Femur (tissue), 1 donor: ENCODE measurements at regions not wholly inside any gene's neighbourhood (a gene's known extent, or its start where the extent isn't known, plus 50 kb on each side); places are given as distances from the start of the nearest gene placed in this dataset.
"Not testable (repeated sequence)": the region's sequence is repeated elsewhere in the genome, so short reads cannot be mapped to it uniquely, and the experiment has no call there.

Experiments
- DNase-seq: peaks from one replicate; pipeline ENCODE4 v3.0.0-alpha.2; 2017

DNA sequence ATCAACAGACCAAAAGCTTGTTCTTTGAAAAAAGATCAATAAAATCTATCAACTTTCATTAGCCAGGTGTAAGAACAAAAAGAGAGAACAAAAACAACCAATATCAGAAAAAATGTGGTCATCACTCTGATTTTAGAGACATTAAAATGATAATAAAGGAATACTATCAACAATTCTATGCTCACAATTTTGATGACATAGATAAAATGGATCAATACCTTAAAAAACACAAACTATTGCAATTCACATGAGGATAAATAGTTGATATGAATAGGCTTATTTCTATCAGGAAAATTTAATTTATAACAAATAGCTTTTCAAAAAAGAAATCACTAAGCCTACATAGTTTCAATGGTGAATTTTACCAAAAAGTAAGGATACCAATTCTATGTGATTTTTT, 809.4 kb upstream of the EYS start:
- DNase-seq, result no peak

DNA sequence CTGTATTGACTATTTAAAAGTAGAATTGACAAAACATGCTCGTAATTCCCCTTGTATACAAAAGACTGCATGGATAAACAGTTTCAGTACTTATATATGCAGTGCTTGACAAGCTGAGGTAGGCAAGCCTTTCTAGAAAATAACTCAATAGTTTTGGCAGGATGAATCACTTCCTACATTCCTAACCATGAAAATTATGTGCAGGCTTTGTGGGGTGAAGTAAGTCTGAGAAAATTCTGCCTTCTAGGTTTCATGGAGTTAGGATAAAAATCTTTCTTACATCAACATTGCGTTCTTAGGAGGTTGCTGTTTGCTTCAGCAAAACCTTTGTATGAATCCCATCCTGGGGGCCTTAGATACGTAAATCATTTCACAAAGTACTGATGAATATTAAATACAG, 801.4 kb upstream of the EYS start:
- DNase-seq, result no peak

DNA sequence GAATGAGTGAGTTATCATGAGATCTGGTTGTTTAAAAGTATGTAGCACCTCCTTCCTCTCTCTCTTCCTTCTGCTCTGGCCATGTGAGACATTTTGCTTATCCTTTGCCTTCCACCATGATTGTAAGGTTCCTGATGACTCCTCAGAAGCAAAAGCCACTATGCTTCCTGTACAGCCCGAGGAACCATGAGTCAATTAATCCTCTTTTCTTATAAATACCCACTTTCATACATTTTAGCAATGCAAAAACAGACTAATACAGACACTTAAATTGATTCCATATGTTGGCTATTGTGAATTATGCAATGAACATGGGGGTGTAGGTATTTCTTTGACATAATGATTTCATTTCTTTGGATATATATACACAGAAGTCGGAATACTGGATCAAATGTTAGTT, 792.8 kb upstream of the EYS start:
- no peak for DNase-seq

DNA sequence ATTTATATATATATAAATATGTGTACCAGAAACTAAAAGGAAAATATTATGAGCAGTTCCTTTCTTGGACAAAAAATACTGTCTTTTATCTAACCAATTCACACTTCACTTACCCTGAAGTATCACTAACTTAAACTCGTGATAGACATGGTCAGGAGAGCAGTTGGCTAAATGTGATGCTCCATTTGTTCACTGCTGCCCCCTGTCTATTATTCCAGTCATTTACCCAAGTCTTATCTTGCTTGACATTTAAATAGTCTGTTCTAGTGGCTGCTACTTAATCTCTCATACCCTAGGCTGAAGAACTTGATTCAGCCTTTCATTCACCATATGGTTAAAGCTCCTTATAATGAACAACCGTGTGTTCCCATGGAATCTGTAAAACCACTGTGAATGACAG, 789.6 kb upstream of the EYS start:
- no peak for DNase-seq

DNA sequence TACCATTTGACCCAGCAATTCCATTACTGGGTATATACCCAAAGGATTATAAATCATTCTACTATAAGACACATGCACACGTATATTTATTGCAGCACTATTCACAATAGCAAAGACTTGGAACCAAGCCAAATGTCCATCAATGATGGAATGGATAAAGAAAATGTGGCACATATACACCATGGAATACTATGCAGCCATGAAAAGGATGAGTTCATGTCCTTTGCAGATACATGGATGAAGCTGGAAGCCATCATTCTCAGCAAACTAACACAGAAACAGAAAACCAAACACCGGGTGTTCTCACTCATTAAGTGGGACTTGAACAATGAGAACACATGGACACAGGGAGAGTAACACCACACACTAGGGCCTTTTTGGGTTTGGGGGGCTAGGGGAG, 787.6 kb upstream of the EYS start:
- not testable (repeated sequence) for DNase-seq

DNA sequence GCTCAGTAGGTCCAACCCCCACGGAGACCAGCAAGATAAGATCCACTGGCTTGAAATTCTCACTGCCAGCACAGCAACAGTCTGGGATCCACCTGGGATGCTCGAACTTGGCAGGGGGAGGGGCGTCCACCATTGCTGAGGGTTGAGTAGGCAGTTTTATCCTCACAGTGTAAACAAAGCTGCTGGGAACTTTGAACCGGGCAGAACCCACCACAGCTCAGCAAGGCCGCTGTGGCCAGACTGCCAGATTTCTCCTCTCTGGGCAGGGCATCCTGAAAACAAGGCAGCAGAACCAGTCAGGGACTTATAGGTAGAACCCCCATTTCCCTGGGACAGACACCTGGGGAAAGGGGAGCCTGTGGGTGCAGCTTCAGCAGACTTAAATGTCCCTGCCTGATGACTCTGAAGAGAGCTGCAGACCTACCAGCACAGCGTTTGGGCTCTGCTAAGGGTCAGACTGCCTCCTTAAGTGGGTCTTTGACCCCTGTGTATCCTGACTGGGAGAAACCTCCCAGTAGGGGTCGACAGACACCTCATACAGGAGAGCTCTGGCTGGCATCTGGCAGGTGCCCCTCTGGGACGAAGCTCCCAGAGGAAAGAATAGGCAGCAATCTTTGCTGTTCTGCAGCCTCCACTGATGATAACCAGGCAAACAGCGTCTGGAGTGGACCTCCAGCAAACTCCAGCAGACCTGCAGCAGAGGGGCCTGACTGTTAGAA, 782.4 kb upstream of the EYS start:
- DNase-seq, result no peak

DNA sequence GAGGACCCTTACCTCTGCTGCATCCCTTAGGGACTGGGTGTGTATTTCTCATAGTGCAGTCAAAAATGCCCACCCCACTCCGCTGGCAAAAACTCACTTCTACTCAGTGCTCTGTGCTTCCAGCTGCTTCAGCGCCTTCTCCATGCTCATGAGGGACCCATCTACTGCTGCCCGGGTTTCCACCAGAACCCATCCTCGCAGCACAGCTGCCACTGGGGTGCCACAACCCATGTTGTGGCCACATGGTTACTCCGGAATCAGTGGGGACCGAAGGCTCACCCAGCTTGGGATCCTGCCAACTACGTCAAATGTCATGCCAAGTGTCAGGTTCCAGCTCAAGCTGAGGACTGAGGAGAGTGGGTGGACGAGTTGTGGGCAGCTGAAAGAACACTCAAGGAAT, 774.2 kb upstream of the EYS start:
- no peak for DNase-seq

DNA sequence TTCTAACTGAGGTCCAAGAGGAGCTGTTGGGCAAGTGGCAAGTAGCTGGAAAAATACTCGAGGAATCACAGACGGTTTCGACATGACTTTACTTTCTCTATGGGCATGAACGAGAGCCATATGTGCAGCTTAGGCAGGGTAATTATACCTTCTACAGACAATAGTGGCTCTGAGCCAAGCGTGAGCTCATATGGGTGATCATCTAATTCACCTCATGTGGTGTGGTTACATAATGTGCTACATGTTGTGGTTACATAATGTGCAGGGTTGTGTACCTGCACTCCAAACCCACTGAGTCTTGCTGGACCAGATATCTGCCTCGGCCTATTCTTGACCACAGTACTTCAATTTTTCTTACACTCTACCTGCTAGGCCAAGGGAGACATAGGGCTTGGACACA, 771.7 kb upstream of the EYS start:
- DNase-seq, result no peak

DNA sequence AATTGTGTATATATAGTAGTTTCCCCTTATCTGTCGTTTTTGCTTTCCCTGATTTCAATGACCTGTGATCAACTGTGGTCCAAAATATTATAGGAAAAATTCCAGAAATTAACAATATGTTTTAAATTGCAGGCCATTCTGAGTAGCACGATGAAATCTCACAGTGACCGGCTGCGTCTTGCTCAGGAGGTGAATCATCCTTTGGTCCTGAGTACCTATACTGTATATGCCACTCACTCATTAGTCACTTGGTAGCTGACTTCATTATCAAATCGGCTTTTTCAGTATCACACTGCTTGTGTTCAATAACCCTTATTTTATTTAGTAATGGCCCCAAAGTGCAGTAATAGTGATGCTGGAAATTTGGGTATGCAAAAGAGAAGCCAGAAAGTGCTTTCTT, 728.3 kb upstream of the EYS start:
- no peak for DNase-seq

DNA sequence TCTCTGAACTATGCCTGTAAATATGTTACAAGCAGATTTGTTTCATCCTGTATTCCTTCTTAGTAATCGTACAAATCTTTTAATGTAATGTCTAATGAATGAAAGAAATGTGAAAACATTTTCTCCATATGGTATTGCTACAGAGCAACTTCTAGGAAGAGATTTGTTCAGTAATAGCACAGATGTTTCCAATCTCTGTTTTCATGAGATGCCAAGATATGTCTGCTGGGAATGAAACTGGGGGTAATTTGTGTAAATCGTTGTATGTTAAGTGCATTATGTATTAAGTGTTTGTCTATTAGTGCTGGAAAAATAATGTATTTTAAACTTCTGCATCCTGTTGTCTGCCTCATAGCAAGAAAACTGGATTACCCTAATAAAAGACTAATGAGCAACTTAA, 722.2 kb upstream of the EYS start:
- no peak for DNase-seq

DNA sequence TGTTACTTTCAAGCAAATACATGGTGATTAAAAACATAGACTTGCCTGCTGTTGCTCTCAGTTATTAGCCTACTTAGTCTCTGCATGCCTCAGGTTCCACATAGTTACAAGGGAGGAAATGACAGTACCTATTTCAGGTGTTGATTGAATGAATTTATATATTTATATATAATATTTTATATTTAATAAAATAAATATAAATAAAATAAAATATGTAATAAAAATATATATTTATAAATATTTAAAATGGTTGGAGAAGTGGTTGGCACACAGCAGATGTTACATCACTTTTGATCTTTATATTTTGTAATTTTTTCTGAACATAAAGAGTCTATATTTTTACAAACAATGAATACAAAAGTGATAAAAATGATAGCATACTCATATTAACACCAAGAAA, 716.0 kb upstream of the EYS start:
- DNase-seq, result no peak

DNA sequence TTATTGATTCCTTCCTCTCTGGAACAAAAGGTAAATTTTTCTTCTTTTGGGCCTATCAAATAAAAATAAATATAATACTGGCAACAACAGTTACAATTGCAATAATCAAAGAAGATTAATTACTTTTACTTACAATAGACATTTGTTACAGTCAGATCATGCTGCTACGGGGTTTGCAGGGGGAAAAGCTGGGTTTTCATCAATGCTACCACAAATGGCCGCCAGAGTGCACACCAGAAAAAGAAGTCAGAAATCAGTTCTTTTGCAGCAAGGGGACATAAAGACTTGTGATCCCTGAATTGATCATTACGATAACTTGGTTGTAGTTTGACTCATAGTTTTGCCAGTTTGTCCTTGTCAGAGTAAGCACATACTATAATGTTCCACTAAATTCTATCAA, 714.5 kb upstream of the EYS start:
- DNase-seq, result no peak

DNA sequence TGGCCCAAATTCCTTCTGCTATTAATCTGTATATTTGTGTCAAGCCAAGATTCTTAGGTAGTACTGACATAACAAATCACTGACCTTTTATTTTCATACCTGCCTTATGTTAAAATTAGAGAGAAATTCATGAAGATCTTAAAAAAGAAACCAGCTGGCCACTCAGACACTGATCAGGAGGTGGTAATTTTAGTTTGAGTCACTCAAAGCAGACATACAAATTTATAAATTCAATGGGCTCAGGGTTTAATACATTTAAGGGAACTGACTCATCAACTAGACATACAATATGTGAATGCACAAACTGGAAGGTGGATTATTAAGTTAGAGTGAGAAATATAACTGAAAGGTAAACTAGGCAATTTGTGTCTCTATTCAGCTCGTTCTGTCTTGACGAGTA, 711.9 kb upstream of the EYS start:
- no peak for DNase-seq

DNA sequence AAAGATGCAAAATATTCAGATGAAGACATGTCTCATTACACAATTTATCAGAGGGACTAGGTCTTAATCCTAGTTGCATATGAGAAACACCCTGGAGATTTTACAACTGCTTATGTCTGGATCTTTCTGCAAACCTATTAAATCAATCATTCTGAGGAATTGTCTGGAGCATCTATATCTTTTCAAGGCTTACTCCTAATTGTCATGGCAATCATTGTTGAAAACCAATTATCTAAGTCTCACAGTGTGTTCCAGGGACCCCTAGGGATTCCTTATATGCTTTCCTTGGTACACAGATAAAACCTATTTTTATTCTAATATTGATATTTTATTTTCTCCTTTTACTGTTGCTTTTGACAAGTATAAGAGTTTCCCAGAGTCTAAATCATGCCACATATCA, 696.9 kb upstream of the EYS start:
- DNase-seq, result no peak

DNA sequence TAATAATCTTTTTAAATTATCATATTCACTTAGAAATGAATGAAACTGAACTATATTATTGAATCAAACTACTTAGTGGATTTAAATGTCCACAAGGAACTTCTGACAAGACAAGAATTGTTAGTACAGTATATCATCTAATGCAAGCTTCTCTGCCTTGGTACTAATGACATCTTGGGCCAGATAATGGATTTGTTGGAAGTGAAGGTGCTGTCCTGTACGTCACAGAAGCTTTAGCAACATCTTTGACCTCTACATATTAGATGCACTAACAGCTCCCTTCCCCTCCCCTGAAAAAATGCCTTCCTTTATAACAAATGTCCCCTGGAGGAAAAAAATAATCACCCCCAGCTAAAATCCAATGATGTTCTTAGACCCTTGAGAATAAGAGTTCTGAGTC, 695.8 kb upstream of the EYS start:
- no peak for DNase-seq

DNA sequence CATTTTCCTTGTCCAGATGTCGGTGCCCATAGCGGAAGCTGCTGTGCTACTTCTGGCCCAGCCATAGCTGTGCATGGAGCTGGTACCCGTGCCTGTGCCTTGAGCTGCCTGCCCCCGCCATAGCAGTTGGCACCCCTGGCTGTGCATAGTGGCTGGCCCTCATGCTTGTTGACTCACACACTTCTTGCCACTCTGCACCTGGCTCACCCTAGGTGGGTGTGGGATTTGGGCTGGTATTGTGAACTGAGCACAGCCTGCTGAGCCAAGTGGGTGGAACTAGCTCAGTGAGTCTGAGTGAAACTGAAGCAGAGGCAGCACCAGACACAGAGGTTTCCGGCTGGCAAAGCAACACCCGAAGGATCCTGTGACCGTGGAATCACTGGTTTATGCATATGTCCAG, 689.5 kb upstream of the EYS start:
- no peak for DNase-seq

DNA sequence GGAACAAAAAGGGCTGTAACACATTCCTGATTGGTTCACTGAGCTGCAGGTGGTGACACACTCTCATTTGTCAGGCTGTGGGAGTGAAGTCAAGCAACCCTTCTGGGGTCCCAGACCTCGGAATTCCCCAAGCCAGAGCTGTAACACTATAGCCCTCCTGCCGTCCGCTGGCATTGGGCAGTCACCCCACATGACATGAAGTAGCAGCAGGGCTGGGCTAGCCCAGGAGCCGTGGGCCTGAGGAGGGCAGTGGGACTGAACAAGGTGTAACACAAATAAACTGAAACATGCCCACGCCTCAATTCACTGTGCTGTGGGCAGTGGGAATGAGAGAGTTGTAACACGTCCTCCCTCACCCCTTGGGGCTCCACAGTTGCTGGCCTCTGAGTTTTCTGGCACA, 689.1 kb upstream of the EYS start:
- DNase-seq, result no peak

DNA sequence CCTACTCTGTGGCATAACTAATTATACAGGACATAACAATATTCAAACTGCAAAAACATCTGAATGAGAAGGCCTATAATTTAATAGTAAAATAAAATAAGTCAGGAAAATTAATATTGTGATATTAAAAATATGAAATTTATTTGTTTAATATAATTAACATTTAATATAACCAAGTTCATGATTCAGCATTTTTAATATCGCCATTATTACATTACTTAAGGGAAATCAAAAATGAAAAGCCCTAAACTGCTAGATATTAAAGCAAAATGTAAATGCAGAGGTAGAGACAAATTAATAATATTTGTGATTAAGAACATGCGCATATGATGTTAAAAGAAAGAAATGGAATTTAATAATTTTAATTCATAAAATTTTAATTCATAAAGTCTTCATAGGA, 683.4 kb upstream of the EYS start:
- no peak for DNase-seq

DNA sequence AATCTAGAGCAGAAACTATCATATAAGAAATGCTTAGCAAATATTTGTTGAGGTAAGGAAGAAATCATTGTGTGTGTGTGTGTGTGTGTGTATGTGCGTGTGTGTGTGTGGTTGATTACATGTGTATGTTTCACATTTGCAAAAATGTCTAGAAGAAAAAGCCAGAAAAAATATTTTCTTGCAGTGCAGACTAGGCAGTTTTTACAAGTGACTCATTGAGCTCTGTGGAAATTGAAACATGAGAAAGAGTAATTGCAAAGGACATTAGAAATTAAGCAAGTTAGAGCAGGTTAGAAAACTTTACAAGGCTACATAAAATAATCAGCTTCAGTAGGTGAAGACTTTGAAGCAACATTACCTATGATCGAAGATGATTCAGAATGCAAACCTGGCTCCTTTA, 669.0 kb upstream of the EYS start:
- DNase-seq, result no peak

DNA sequence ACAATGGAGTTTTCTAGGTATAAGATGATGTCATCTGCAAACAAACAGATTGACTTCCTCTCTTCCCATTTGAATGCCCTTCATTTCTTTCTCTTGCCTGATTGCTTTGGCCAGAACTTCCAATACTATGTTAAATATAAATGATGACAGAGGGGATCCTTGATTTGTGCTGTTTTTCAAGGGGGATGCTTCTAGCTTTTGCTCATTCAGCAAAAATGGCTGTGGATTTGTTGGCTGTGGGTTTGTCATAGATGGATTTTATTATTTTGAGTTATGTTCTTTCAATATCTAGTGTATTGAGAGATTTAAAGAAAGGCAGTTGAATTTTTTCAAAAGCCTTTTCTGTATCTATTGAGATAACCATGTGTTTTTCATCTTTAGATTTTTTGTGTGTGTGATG, 662.4 kb upstream of the EYS start:
- DNase-seq, result no peak

DNA sequence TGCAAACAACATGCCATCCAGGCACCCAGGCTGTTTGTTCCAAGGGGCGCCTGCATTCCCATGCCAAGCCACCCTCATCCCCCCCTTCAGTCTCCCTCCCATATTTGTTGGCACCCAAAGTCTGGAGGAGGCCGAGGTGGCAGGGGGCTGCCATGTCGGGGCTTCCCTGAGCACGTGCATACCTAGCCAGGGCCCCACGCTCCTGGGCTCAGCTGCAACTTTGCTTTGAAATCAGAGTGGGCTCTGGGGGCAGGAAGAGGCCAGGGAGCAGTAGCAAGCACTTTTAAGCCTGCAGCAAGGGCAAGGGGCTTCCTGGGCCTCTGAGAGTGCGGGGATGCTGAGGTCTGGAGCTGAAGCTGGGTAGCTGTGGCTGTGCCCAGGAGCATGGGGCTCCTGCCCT, 655.9 kb upstream of the EYS start:
- DNase-seq, result no peak

DNA sequence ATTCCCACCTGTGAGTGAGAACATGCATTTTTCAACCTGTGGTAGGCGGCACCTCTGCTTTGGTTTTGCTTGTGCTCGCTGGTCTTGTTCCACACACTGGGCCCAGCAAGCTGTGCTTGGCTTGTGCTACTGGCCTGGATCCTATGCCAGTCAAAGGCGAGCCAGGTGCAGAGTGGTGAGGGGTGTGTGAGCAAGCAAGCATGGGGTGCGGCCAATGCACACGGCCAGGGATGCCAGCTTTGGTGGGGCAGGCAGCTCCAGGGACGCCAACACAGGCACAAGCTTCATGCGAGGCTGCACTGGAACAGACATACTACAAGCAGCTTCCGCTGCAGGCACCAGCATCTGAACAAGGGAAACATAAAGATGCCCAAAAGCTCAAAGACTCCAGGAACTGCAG, 654.9 kb upstream of the EYS start:
- no peak for DNase-seq

DNA sequence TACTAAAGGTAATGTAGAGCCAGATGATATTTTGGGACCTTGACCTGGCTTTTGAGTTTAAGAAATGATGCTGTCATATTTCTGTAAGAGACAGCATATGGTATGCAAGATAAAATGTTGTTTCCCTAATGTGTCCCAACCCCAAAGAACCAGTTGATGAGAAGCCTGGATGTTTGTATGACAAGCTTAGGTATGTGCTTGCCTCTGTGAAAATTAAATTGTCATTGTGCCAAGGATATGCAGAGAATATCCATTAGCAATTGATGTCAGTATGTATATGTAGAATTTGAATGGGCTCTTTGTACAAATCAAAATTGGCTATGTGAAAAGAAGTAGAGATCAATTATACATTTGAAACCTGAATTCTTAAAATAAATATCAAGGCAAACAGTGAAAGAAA, 650.8 kb upstream of the EYS start:
- no peak for DNase-seq

DNA sequence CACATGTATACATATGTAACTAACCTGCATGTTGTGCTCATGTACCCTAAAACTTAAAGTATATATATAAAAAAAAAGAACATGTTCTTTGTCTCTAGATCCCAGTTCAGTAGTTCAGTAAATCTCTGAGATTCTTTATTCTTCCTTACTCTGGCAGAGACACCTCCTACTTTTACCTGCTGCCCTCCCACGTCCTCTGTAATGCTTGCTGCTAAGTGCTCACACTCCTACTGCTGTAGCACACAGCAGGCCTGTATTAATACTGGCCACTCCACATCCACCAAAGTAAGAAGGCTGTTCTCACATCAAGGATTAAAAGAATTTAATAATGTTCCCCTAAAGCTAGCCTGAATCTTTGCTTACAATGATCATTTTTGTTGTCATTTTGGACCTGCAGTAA, 648.4 kb upstream of the EYS start:
- DNase-seq, result no peak

DNA sequence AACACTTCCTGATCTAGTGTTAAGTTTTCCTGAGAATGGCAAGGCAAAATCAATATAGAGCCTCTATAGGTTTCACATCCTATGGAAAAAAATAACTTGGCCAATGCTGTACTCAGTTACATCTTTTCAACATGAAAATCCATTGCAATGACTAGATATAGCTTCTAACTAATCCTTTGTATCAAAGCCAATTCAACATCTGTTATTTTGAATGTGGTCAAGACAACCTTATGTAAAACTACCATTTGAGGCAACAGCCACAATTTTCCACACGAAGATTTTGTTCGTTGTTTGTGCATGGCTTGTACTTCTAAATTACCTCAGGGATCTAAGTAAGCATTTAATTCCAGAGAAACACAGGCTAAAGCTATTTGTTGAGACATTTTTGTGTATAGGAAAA, 637.8 kb upstream of the EYS start:
- no peak for DNase-seq

DNA sequence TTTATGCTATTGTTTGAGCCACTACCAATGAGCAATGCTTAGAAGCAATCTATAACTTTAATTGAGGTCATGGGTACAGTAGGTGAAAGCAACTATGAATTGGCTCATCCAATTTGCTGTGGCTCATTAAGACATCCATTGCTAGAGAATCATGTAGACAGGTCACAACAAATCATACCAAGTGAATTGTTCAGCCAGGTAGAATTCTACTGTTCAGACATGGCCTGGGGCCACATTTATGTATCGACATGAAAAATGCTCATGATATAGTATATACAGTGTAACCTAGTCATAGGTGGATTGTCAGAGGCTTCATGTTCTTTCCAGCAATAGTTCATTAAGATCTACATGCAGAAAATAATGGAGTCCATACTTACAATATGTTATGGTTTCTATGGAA, 633.7 kb upstream of the EYS start:
- DNase-seq, result no peak
